C4-2B (cell line): ENCODE measurements at regions not wholly inside any gene's neighbourhood (a gene's known extent, or its start where the extent isn't known, plus 50 kb on each side); places are given as distances from the start of the nearest gene placed in this dataset.
A peak's percentile ranks its signal among the peaks of the same experiment; 100 is the strongest.

ENCODE experiments used
- H3K27ac ChIP-seq: fragments of 450-650 bp; 2 replicates; pipeline ENCODE4 v1.5.1; 2017
- ZFX ChIP-seq: fragments of 450-650 bp; IDR thresholded peaks from 2 replicates; pipeline ENCODE4 v1.6.1; 2017
- TF ChIP-seq, protein P1 (sequence below): fragments of 450-650 bp; conservative IDR thresholded peaks from 2 replicates; pipeline ENCODE4 v1.5.1; 2017; ENCODE audit warnings: mild to moderate bottlenecking

DNA sequence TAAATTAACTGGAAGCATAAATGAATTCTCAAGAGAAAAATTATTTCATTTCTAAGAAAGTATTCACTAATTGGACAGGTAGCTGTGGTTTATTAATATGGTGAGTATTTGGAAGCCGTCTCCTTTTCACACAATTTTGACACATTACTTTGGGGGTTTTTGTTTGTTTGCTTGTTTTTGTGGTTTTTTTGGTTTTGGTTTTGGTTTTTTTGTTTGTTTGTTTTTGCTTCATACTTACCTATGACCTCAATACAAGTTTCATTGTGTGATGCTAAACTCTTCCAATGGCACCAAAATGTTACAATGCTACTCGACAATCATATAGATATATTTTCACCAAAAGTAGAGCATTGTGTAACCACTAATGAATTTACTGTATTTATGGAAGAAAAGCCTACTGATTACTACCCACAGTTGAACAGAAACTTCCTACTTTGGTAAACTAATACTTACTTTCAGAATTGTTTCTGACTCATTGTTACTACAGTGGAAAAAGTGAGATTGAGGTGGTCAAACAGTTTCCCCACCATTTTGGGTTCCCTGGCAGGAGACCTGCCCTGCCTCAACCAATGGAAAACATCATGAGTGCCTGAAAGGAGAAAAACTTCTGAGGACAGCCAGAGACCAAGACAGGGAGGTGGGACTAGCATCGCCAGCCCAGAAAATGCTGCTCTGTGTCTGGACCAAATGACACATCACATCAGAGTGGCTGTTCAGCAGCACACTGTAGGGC, 443.1 kb downstream of the HNRNPD start:
- no peak for TF ChIP-seq ZFX
- TF ChIP-seq, protein P1, sequence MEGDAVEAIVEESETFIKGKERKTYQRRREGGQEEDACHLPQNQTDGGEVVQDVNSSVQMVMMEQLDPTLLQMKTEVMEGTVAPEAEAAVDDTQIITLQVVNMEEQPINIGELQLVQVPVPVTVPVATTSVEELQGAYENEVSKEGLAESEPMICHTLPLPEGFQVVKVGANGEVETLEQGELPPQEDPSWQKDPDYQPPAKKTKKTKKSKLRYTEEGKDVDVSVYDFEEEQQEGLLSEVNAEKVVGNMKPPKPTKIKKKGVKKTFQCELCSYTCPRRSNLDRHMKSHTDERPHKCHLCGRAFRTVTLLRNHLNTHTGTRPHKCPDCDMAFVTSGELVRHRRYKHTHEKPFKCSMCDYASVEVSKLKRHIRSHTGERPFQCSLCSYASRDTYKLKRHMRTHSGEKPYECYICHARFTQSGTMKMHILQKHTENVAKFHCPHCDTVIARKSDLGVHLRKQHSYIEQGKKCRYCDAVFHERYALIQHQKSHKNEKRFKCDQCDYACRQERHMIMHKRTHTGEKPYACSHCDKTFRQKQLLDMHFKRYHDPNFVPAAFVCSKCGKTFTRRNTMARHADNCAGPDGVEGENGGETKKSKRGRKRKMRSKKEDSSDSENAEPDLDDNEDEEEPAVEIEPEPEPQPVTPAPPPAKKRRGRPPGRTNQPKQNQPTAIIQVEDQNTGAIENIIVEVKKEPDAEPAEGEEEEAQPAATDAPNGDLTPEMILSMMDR, result no peak
- no peak overlapping the region for H3K27ac ChIP-seq

DNA sequence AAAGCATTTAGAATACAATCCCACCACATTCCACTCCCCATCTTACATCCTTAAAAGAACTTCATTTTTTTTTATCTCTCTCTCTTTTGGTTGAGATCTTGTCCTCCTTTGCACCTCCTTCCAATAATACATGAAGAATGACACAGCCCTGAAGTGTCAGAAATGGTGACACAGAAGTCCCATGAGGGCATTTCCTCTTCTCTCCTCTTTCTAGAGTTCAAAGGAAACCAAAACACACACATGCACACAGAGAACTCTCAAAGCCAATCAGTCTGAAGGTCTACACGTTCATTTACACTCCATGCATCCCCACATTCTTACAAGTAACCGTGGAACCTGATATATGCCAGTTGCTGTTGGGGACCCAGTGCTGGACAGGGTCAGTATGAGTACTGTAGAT, 450.7 kb downstream of the HNRNPD start:
- TF ChIP-seq ZFX, result no peak
- TF ChIP-seq, protein P1, result no peak
- no peak overlapping the region for H3K27ac ChIP-seq

DNA sequence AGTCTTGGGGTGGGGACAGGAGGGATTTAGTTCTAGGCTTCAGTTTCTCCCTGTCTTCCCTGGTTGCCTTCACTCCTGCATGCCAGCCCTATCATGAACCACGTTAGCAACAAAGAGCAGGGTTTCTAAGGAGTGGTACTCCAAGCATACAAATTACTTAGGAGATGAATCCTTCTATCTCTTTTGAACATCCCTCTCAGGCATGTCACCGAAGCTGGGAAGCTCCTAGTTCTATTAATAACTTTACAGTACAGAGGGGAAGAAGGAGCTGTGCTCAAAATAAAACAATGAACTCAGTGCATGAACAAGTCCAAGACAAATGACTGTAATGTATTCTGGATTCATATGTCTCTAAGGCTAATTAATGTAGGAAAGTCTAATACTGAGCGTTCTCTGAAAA, 450.6 kb upstream of the RASGEF1B start:
- H3K27ac ChIP-seq, result no peak overlapping the region
- no peak for TF ChIP-seq ZFX
- TF ChIP-seq, protein P1, result no peak

DNA sequence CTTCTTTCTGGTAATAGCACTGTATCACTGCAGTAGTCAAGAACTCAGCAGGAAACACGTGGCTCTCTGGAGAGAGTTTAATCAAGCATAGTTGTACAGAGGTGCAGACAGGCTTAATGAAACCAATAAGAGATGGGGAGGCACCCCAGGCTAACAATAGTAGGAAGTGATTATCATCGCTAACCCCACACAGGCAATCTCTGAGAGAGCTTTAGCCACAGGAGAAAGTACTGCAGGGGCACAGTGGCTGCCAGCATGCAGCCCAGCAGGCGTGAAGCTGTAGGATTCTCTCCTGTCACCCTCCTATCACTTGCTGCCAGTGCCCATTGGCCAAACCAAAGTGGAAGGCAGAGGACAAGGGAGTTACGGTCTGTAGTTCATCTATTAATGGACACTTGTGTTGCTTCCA, 450.0 kb upstream of the RASGEF1B start:
- TF ChIP-seq ZFX, result no peak
- TF ChIP-seq, protein P1, result no peak
- no peak overlapping the region for H3K27ac ChIP-seq

DNA sequence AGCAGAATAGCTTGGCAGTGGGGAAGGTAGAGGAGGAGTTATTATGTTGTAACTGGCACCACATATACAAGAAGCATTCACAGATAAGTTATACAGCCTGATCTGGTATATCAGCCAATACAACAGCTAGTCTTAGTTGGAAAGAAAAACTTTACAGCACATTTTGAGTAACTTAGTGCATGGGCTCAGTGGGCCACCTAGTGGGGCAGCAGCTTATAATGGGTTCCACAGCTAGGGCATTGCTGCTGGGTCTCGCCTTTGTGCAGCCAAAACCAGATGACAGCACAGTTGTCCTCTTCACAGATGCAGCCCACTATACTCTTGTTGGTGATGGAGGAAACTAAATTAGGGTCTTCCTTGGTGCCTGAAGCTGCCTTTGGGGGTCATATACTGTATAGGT, 448.1 kb upstream of the RASGEF1B start:
- TF ChIP-seq, protein P1, result 0 out of 2 replicates have a peak, but pooled peaks have one; percentile 0
- no peak for TF ChIP-seq ZFX
- H3K27ac ChIP-seq, result no peak overlapping the region

DNA sequence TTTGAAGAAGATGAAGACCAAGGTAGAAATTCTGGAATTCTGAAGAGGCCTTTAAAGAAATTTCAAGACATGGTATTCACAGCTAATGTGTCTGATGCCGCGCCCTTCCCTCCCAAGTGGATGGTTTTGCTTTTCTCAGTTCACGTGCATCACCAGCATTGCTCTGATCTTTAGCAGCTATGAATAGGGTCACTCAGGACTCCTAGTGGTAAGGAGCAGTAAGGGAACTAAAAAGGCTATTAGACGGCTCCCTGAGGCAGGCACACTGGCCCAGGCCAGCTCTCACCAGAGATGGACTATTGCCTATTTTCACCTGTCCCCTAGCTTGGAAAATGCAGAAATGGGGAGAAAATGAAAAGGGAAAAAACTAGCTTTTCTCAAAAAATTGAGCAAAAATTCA, 447.5 kb upstream of the RASGEF1B start:
- no peak for TF ChIP-seq ZFX
- TF ChIP-seq, protein P1, result peak; percentile 49
- no peak overlapping the region for H3K27ac ChIP-seq

DNA sequence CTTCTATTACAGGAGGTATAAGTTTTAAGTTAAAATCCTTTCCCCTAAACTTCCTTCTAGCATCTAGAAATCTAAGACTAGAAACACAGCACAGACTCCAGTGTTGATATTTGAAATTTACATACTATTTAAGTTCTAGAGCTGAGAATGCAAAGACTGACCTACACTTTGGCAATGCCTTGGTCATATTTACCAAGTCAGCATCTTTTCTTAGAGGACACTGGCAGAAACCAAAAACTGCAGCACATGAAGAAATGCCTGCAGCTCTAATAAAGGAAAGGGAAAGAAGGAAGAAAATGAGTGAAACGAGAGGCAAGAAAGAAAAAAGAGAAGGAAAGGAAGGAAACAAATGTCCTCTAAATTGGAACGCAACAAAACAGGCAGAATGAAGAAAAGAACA, 443.7 kb upstream of the RASGEF1B start:
- no peak overlapping the region for H3K27ac ChIP-seq
- TF ChIP-seq, protein P1, result no peak
- no peak for TF ChIP-seq ZFX
